ENCODE measurements at regions not wholly inside any gene's neighbourhood (a gene's known extent, or its start where the extent isn't known, plus 50 kb on each side); places are given as distances from the start of the nearest gene placed in this dataset.

DNA sequence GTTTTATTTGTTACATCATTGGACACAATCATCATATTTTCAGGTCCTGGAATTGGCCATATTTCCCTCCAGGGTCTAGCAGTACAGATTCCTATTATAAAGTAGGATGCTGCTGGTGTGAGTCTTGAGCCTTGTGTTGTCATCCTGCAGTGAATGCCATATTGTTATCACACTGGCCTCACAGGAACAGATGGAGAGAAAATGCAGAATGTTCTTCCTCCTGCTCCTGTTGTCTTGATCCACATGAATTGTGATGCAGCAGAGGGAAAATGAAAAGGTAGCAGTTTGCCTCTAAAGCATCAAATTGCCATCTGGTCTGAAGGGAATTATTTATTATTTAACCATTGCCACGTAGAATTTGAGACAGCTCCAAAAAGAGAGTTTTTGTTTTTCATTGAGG lies 248.6 kb downstream of the GPAM start:
- Histone ChIP-seq H3K27ac (ENCODE audit: insufficient read length, low read depth, low read length) (no peak overlapping the region), H2BK120ac (ENCODE audit: low read depth, low read length, poor library complexity, severe bottlenecking) (no peak overlapping the region), H4K5ac (ENCODE audit: insufficient read length, low read depth, low read length) (no peak overlapping the region), H2BK5ac (ENCODE audit: insufficient read length, low read length) (no peak overlapping the region), H3K4ac (ENCODE audit: low read depth, low read length) (no peak overlapping the region), H2AK5ac (ENCODE audit: insufficient read length, low read length) (no peak overlapping the region), H3K27me3 (ENCODE audit: insufficient read depth, low read length) (no peaks in the 10 kb centered on the region), H3T11ph (ENCODE audit: low read length) (no peak overlapping the region), H2BK12ac (ENCODE audit: insufficient read length, low read depth, low read length) (no peak overlapping the region), H2BK15ac (ENCODE audit: low read depth, low read length) (no peak overlapping the region), H3K23ac (ENCODE audit: insufficient read length, low read depth, low read length) (no peak overlapping the region), H3K18ac (ENCODE audit: insufficient read length, low read depth, low read length) (no peak overlapping the region), H3K9ac (ENCODE audit: extremely low read depth, insufficient read length, low read length) (no peak overlapping the region), H3K79me1 (ENCODE audit: insufficient read depth, low read depth, low read length, poor library complexity, severe bottlenecking) (no peaks in the 10 kb centered on the region), H4K20me1 (ENCODE audit: control insufficient read depth, insufficient read depth, insufficient read length) (no peaks in the 10 kb centered on the region), H3K56ac (ENCODE audit: insufficient read length, low read depth, low read length) (no peak overlapping the region), H3K9me3 (ENCODE audit: control insufficient read depth, low read depth, low read length) (no peaks in the 10 kb centered on the region), H4K91ac (ENCODE audit: insufficient read length, low read depth, low read length) (no peak overlapping the region), H2AFZ (ENCODE audit: low read length) (no peak overlapping the region), H3K23me2 (ENCODE audit: insufficient read length, low read depth, low read length, poor library complexity, severe bottlenecking) (no peaks in the 10 kb centered on the region), H4K8ac (replicated peaks; ENCODE audit: insufficient read length, low read depth, low read length) (no peak overlapping the region), H3K4me2 (ENCODE audit: insufficient read depth, insufficient read length, low read length) (no peak overlapping the region), H3K79me2 (ENCODE audit: insufficient read depth, low read length) (no peaks in the 10 kb centered on the region), H3K4me1 (ENCODE audit: insufficient read depth, low read length) (peaks cover 3% of the 10 kb centered on the region; the same call in 1 of the 2 replicates), H2BK20ac (ENCODE audit: low read depth, low read length, poor library complexity, severe bottlenecking) (no peak overlapping the region), H3K14ac (ENCODE audit: insufficient read depth, low read length) (no peak overlapping the region)
- Mint-ChIP-seq H3K4me1 (peaks cover 3 to 4% of the 10 kb centered on the region in 2 experiments; a peak in 2 of 4 replicates), H3K27ac (no peak overlapping the region), H3K36me3 (ENCODE audit: insufficient read depth in 1 of 3, low read depth in 3 of 3) (peaks cover 0 to 8% (median 2%) of the 10 kb centered on the region in 3 experiments; a peak in 4 of 7 replicates), H3K27me3 (ENCODE audit: low read depth) (no peaks in the 10 kb centered on the region), H3K4me3 (no peak overlapping the region), H3K9me3 (peaks cover 4 to 7% of the 10 kb centered on the region in 2 experiments; a peak in 3 of 5 replicates)
- TF ChIP-seq, protein P1, sequence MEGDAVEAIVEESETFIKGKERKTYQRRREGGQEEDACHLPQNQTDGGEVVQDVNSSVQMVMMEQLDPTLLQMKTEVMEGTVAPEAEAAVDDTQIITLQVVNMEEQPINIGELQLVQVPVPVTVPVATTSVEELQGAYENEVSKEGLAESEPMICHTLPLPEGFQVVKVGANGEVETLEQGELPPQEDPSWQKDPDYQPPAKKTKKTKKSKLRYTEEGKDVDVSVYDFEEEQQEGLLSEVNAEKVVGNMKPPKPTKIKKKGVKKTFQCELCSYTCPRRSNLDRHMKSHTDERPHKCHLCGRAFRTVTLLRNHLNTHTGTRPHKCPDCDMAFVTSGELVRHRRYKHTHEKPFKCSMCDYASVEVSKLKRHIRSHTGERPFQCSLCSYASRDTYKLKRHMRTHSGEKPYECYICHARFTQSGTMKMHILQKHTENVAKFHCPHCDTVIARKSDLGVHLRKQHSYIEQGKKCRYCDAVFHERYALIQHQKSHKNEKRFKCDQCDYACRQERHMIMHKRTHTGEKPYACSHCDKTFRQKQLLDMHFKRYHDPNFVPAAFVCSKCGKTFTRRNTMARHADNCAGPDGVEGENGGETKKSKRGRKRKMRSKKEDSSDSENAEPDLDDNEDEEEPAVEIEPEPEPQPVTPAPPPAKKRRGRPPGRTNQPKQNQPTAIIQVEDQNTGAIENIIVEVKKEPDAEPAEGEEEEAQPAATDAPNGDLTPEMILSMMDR (conservative IDR thresholded peaks at IDR 0.05): no peak
- no peak for DNase-seq
- no CpG with 5 or more reads among the region's 1 CpG for WGBS (ENCODE audit: extremely low coverage, insufficient read length, low lambda C conversion rate)
